H4 (cell line): ENCODE measurements at regions not wholly inside any gene's neighbourhood (a gene's known extent, or its start where the extent isn't known, plus 50 kb on each side); places are given as distances from the start of the nearest gene placed in this dataset.
"Not testable (repeated sequence)": the region's sequence is repeated elsewhere in the genome, so short reads cannot be mapped to it uniquely, and the experiment has no call there.

Source experiments
- DNase-seq: peaks from one replicate; pipeline ENCODE4 v3.0.0-alpha.2; 2015; ENCODE audit warnings: low spot score

DNA sequence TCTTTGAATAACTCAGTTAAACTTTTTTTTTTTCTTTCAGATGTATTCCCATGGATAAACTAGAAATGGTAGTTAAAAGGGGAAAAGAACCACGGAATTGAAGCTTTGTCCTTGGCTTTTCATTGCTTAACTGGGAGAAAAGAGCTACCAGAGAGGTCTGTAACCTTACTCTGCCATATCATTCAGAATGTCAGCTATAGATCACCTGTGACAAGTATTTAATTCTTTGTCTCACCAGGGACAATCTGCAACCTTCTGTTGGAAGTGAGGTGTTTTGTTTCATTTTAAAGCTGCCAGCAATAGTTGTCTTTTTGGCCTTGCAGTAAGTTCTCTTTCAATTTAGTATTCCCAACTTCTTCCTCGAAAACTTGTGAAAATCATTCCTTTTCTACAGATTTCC is 618.4 kb downstream of the FRK start:
- no peak for DNase-seq

DNA sequence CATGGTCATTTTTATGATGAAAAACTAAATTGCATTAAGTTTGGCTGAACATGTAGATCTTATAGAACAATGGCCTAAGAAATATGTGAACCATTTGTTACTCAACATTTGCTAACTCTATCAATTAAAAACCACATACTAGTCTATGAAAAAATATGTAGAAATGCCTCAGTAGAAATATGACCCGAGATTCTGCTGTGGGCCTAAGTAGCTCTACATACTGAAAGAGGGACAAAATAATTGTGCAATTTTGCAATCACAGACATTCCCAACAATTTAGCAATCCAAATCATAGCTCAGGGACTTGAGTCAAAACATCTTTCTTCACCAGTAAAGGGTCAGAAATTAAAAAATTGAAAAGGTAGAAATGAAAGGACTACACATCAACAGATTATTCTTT is 619.0 kb downstream of the FRK start:
- DNase-seq = no peak

DNA sequence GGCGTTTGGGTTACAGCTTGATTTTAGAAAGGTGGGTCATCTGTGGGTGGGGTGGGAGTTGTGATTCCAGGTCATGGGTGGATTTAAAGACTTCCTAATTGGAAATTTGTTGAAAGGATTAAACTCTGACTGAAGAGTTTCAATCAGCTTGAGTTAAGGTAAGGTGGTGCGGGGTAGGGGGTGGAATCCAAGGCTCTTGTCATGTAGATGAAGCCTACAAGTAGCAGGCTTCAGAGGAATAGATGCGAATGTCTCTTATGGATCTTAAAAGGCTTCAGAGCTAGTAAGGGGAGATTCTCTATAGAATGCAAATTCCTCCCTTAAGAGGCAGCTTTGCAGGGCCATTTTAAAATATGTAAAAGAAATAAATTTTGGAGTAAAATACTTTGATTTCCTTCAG is 645.3 kb downstream of the FRK start:
- no peak for DNase-seq

DNA sequence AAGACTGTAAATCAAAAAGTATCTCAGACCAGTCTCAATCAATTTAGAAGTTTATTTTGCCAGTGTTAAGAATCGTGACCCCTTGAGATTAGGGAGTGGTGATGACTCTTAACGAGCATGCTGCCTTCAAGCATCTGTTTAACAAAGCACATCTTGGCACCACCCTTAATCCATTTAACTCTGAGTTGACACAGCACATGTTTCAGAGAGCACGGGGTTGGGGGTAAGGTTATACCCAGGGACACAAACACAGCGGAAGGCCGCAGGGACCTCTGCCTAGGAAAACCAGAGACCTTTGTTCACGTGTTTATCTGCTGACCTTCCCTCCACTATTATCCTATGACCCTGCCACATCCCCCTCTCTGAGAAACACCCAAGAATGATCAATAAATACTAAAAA is 645.8 kb downstream of the FRK start:
- not testable (repeated sequence) for DNase-seq

DNA sequence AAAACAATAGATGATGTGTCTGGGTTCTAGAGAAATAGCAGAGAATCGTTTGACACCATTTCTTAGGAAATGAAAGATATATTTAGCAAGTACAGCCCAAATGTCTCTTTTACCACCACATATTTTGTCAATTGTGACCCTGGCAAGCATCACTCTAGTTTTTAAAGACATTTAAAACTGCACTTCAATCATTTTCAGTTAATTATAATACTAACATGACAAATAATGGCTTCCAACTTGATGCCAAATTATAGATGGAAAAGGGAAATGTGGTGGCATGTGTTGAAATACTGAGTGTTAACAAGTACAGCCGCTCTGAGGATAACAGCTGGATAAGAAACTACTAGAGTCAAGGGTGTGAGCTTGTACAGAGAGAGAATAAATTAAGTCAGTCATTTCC is 648.9 kb downstream of the FRK start:
- DNase-seq = no peak

DNA sequence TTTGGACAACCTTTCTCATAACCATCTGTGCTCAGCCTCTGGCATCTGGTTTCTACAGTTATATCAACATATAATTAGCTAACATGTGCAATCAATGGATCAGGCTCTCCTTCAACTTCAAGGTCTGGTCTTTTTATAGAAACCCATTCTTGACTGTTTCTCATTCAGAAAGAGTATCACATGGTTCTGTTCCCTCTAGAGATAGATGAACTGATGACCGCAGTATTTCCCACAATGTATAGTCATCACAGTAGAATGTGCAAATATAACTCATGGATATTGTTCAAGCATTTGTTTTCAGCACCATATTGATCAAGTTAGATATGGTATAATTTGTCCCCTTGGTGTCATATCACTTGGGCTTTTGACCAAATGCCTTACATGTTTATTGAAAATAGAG is 656.2 kb downstream of the FRK start:
- DNase-seq = no peak

DNA sequence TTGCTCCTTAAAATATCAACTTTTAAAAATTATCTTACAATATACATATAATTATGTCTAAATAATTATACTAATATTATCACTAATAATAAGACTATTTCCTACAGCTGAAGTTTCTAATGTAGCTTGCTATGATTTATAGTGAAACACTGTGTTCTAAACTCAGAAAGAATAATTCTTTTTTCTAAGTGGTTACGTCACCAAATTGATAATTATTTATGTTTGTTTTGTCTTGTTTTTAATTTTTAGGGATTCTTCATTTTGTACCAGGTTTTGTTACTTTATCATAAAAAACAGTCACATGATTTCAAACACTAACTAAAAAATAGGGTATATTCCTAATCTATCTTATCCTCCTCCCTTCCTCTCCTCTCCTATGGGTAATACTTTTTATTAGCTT is 662.1 kb downstream of the FRK start:
- no peak for DNase-seq

DNA sequence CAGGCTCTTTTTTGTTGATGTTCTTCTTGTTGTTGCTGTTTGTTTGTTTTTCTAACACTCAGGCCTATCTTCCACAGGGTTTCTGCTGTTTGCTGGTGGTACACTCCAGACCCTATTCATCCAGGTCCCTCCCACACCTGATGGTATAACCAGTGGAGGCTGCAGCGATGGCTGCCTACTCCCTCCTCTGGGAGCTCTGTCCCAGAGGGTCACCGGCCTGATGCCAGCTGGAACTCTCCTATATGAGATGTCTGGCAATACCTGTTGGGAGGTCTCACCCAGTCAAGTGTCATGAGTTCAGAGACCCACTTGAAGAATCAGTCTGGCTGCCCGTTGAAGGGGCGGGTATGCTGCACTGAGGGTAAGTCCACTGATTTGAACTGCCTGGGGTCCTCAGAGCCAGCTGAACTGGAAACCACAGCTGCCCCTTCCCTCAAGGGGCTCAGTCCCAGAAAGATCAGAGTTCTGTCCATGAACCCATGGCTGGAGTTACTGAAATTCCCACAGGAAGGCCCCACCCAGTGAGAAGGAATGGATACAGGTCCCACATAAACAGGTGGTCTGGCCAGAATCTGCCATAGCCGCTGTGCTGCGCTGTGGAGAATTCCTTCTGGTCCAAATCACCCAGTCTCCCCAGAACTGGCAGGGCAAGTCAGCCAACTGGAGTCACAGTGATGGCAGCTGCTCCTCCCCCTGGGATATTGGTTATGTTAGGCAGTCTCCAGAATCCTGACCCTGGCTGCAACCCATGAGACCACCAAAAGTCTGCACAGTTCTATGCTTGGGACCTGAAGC is 664.4 kb downstream of the FRK start:
- no peak for DNase-seq

DNA sequence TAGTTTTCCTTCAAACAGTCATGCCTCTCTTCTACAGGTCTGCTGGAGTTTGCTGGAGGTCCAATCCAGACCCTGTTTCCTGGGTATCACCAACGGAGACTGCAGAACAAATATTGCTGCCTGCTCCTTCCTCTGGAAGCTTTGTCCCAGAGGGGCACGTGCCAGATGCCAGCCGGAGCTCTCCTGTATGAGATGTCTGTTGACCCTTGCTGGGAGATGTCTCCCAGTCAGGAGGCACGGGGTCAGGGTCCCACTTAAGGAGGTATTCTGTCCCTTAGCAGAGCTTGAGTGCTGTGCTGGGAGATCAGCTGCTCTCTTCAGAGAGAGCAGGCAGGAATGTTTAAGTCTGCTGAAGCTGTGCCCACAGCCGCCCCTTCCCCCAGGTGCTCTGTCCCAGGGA is 666.9 kb downstream of the FRK start:
- no peak for DNase-seq

DNA sequence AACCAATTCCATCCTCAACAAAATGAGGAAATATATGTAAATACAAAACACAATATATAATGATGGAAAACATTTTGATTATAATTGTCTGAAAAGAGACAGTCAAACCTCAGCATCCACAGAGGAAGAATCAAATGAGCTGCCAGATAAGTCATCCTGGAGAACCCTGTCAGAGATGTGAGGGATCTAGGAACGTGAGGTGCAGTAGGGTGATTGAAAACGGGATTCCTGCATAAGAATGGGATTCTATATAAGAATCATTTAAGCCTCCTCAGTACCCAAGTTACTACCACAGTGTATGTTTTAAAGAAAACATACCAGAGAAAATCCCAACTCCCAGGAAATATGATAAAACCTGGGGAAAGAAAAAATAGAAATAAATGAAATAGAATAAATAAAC is 690.5 kb downstream of the FRK start:
- no peak for DNase-seq

DNA sequence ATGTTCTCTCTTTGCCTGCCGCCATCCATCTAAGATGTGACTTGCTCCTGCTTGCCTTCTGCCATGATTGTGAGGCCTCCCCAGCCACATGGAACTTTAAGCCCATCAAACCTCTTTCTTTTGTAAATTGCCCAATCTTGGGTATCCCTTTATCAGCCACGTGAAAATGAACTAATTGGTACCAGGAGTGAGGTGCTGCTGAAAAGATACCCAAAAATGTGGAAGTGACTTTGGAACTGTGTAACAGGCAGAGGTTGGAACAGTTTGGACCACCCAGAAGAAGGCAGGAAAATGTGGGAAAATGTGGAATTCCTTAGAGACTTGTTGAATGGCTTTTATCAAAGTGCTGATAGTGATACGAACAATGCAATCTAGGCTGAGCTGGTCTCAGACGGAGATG is 694.9 kb downstream of the FRK start:
- no peak for DNase-seq

DNA sequence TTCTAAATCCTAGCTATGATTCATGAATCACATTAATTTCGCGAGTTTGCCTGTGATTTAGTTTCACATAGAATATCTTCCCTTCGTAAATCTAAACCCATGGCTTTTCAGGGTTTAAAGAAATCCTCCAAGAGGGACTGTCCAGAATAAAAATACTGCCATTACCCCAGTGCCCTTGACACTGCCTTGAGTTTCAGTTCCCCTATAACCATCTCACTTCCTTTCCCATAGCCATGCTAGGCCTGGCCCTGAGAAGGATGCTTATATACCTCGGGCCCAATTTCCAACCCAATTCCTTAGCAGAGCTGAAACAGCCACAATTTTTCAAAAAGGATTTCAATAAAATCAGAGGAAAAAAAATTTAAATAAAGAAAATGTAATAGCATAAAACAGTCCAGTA is 697.3 kb downstream of the FRK start:
- no peak for DNase-seq

DNA sequence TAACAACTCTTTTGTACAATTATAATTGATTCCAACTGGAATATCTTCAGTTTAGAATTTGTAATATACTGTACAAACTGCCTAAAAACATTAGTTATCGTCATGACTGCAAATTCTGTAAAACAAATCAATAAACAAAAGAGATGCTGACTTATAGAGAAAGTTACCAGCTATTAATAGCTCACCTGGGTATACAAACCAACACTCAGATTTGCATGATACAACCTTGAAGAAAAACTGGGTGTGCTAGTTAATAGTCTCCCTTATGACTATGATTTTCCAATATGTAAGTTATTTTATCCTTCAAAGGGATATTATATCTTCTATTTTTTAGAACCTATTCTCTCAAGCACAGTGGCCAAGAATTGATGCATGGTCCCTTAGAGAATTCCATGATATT is 698.5 kb downstream of the FRK start:
- no peak for DNase-seq

DNA sequence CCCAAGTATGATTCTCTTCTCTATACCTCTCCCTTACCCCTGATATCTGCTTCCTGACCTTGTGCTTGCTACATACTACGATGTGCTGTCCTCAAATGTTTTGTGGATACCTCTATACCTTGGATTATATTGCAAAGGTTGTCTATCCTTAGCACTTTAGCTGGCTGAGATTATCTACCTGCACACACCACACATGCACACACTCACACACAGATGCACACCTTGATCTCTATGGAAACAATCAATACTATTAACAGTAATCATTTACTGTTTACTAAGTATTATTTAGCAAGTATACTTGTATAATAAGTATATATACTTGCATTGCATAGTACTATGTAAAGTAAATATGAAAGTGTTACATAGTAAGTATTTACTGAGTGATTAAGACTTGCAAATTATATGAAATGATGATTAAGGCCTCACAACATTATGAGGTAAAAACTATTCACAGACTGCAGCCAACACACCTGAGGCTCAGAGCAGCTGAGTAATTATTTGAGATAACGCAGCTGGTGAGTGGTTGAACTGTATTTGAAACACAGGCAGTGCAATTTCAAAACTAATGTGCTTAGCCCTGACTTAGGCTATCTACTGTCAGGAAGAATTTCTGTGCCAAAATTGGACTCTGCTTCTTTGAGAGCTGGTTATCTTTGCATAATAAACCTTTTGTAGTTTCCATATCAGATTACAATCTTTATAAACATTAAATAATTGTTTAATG is 699.9 kb downstream of the FRK start:
- no peak for DNase-seq

DNA sequence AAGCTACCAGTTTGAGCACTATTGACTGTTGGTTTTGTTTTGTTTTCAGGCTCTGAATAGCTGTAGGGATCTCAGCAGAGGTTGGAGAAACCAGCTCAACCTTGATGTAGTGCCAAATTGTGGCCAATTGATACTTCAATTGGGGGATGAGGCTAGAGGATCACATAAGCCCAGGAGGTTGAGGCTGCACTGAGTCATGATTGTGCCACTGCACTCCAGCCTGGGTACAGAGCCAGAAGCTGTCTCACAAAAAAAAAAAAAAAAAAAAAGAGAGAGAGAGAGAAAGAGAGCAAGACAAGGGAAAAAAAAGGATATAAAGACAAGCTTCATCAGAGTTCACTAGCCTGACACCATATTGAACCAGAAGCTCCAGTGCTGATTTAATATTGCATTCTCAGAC is 702.1 kb downstream of the FRK start:
- no peak for DNase-seq

DNA sequence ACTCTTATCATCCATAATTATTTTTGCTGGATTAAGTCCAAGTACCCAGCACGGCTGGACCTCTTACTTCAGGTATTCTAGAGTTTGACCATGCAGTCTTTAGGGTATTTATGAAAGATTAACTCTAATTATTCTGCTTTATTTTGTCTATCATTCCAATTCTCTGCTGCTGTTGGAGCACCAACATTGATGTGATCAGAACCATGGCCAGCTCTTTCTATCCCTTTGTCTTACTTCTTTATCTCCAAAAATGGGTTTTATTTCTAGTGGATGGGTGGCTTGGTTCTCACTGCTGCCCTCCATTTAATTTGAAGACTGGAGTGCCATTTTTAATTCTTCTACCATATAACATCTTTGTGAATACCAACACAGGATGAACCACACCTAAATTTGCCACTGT is 704.3 kb downstream of the FRK start:
- DNase-seq = no peak

DNA sequence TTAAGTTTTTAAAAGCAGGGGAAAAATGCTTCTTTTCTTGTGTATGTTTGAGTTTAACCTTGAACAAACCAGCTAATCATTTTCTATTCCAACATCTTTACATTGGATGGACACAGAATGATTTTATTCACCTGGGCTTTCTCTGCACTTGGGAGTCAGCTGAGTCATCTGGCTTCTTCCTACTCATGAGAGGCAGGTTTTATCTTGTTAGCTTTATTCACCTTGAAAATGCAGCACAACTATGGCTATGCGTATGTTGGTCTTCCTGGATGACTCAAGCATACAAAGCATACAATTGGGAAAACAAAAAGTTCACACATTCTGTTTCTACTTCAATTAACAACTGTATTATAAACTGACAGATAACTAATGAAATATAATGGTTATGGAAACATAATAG is 737.7 kb downstream of the FRK start:
- no peak for DNase-seq

DNA sequence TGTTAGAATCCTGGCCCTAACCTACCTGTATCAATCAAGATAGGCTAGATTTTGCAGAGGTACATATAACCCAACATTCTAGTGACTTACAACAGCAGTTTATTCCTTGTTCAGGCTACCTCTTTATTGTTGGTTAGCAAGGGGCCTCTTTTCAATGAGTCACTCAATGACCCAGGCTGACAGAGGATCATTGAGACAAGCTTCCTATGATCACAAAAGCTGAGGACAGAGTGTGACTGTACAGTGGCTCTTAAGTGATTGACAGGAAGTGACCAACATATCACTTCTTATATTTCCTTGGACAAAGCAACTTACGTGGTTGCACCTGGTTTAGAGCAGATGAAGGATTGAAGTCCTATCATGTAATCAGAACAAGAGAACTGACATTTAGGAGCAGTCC is 740.9 kb downstream of the FRK start:
- no peak for DNase-seq

DNA sequence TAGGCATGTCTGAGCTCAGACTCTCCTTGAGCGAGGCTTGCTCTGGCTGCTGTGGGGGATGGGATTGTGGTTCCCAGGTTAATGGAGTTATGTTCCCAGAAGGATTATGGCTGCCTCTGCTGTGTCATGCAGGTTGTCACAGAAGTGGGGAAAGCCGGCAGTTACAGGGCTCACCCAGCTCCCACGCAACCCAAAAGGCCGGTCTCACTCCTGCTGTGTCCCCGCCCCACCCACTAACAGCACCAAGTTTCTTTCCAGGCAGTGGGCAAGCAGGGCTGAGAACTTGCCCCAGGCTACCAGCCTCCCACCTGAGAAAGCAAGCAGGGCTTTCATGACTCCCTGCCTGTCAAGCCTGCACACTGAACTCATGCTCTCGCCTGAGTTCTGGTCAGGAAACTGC is 750.5 kb downstream of the FRK start:
- no peak for DNase-seq

DNA sequence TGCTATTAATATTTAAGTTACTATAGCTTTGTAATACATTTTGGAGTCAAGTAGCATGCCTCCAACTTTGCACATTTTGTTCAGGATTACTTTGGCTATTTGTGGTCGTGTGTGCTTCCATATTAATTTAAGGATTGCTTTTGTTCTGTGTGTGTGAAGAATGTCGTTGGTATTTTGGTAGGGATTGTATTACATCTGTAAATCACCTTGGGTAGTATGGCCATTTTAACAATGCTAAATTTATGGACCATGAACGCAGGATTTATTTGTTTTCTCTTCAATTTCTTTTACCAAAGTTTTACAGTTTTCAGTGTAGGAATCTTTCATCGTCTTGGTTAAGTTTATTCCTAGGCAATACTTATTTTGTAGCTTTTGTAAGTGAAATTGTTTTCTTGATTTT is 758.0 kb downstream of the FRK start:
- no peak for DNase-seq

DNA sequence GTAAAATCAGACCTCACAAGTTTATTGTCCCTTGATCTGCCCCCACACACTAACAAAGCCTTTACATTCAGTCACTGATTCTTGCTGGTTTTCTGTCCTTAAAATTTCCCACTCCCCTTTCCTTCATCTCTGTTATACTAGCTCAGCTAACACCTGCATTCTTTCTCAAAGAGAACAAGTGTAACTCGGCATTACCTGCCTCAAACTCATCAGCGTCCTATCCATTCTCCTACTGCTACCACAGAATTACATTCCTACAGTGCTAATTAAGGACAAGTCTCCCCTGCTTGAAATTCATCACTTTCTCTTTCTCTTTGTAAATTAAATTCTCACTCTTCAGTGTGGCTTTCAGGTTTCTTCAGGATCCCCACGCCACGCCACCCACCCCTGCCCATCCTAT is 773.2 kb downstream of the FRK start:
- no peak for DNase-seq

DNA sequence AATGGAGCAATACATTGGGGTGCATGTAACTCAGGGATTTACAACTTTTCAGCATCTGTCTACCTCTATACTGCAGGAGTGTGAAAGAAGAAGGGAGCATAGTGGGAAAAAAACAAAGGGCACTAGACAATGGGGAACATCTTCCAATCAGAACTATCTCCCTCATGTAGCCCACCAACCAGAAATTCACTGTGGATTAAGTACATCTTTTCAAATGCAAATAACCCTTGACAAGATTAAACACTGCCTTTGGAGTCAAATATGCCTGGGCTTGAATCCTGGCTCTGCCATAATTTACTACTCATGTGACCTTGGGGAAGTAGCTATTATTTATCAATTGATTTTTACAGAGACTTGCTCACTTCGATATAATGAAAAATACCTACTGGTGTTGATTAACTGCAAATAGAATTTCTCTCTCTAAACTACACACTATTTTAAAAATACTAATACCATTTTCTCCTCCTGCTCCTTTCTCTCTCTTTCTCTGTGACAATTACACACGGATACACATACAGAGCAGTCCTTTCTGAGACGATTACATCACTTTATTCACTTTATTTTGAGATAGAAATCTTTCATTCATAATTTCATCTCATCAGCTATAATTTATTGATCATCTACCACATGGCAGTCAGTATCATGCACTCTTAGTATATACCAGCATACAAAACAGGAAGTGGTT is 783.7 kb downstream of the FRK start:
- DNase-seq = no peak

DNA sequence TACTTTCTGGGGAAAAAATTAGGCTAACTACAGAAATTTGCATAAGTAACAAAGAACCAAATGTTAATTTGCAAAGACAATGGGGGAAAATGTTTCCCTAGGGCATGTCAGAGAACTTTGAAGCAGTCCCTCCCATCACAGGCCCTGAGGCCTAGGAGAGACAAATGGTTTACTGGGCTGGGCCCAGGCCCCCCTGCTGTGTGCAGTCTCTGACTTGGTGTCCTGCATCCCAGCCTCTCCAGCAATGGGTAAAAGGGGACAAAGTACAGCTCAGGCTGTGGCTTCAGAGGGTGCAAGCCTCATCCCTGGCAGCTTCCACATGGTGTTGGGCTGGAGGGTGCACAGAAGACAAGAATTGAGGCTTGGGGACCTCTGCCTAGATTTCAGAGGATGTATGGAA is 788.4 kb downstream of the FRK start:
- no peak for DNase-seq
